SK-N-SH (cell line): ENCODE measurements at regions not wholly inside any gene's neighbourhood (a gene's known extent, or its start where the extent isn't known, plus 50 kb on each side); places are given as distances from the start of the nearest gene placed in this dataset.

Experiments used
- CTCF ChIA-PET: fragments of 300-600, 350-600 bp; formaldehyde crosslinking; extraction: SDS; loops from one replicate; lab custom pipeline; 2021; lab: Yijun Ruan, JAX
- POLR2A ChIA-PET: fragments of 350-600 bp; sonication (Branson Sonifier 250); formaldehyde crosslinking; extraction: SDS; loops from one replicate; lab custom pipeline; 2020; ENCODE audit warnings: antibody characterized with exemption, inconsistent platforms; lab: Yijun Ruan, JAX
- DNase-seq: peaks from one replicate; pipeline ENCODE4 v3.0.0; 2012
- H2AFZ ChIP-seq: fragments of 200-600 bp; sonication (generic); 2 replicates; pipeline ENCODE4 v1.8.1; 2016; ENCODE audit warnings: antibody characterized with exemption, mild to moderate bottlenecking, low read depth
- H3F3A ChIP-seq: fragments of 200-600 bp; sonication (generic); replicated peaks from 2 replicates; pipeline ENCODE3; 2016; ENCODE audit warnings: antibody characterized with exemption, mild to moderate bottlenecking; ENCODE audit not compliant: insufficient read depth
- H3K27ac ChIP-seq, 2 experiments: fragments of 200-500 bp in 1 of 2; fragments of 200-600 bp in 1 of 2; sonication (Bioruptor generic) in 1 of 2; sonication (generic), shearing (Covaris generic) in 1 of 2; 2 replicates each; pipeline versions ENCODE4 v1.5.1 to v1.6.1; 2014 to 2016; ENCODE audit warnings: low read depth in 2 of 2, inconsistent platforms in 1 of 2, low read length in 1 of 2, mild to moderate bottlenecking in 1 of 2, mixed read lengths in 1 of 2
- H3K27me3 ChIP-seq: fragments of 200-600 bp; sonication (generic), shearing (Covaris generic); 2 replicates; pipeline ENCODE4 v1.6.1; 2016; ENCODE audit warnings: mixed run types; ENCODE audit not compliant: insufficient read depth
- H3K36me3 ChIP-seq, 2 experiments: fragments of 200-500 bp in 1 of 2; fragments of 200-600 bp in 1 of 2; sonication (Bioruptor generic) in 1 of 2; sonication (generic) in 1 of 2; replicated peaks in 1 of 2; 2 replicates each; pipeline versions ENCODE3 to v1.5.1; 2014 to 2016; ENCODE audit warnings: low read length in 1 of 2, mild to moderate bottlenecking in 1 of 2; ENCODE audit not compliant: insufficient read depth in 2 of 2, control insufficient read depth in 1 of 2
- H3K4me1 ChIP-seq, 2 experiments: fragments of 200-500 bp in 1 of 2; fragments of 200-600 bp in 1 of 2; sonication (Bioruptor generic) in 1 of 2; sonication (generic), shearing (Covaris generic) in 1 of 2; 2 replicates each; pipeline versions ENCODE4 v1.5.1 to v1.6.1; 2014 to 2016; ENCODE audit warnings: low read depth in 1 of 2, low read length in 1 of 2, mixed run types in 1 of 2; ENCODE audit not compliant: insufficient read depth in 2 of 2, control insufficient read depth in 1 of 2
- H3K4me2 ChIP-seq: fragments of 200-600 bp; sonication (generic), shearing (Covaris generic); 2 replicates; pipeline ENCODE4 v1.6.1; 2017; ENCODE audit warnings: mixed run types
- H3K4me3 ChIP-seq, 2 experiments: fragments of 200-500 bp in 1 of 2; fragments of 200-600 bp in 1 of 2; sonication (Bioruptor generic) in 1 of 2; sonication (generic), shearing (Covaris generic) in 1 of 2; 2 replicates each; pipeline versions ENCODE4 v1.5.1 to v1.8.1; 2014 to 2016; ENCODE audit warnings: low read depth in 2 of 2, inconsistent platforms in 1 of 2, low read length in 1 of 2, mild to moderate bottlenecking in 1 of 2, mixed read lengths in 1 of 2, moderate library complexity in 1 of 2
- H3K79me2 ChIP-seq: fragments of 200-600 bp; sonication (generic); 2 replicates; pipeline ENCODE4 v1.8.1; 2017; ENCODE audit warnings: mild to moderate bottlenecking; ENCODE audit not compliant: insufficient read depth
- H3K9ac ChIP-seq: fragments of 200-600 bp; sonication (generic); 2 replicates; pipeline ENCODE4 v1.6.1; 2017; ENCODE audit warnings: mixed run types
- H3K9me2 ChIP-seq: fragments of 200-600 bp; sonication (generic); 2 replicates; pipeline ENCODE4 v1.6.1; 2017; ENCODE audit warnings: mixed run types
- H3K9me3 ChIP-seq: fragments of 200-600 bp; sonication (generic); 2 replicates; pipeline ENCODE4 v1.6.1; 2017; ENCODE audit warnings: mixed run types, mild to moderate bottlenecking, moderate library complexity
- H4K20me1 ChIP-seq: fragments of 200-600 bp; sonication (generic); 2 replicates; pipeline ENCODE4 v1.6.1; 2017; ENCODE audit warnings: mild to moderate bottlenecking, mixed run types; ENCODE audit not compliant: insufficient read depth
- EZH2phosphoT487 ChIP-seq: fragments of 200-600 bp; sonication (generic); IDR thresholded peaks from 2 replicates; pipeline ENCODE4 v1.6.1; 2017; ENCODE audit warnings: low read depth, mixed run types, mild to moderate bottlenecking, antibody characterized with exemption, moderate library complexity, borderline replicate concordance
- FOSL2 ChIP-seq: IDR thresholded peaks from 2 replicates; pipeline ENCODE4 v1.4.0; 2012; ENCODE audit warnings: low read depth, mild to moderate bottlenecking, moderate library complexity, borderline replicate concordance
- JUND ChIP-seq: IDR thresholded peaks from 2 replicates; pipeline ENCODE4 v1.4.0; 2012
- MEF2A ChIP-seq: IDR thresholded peaks from 2 replicates; pipeline ENCODE4 v1.4.0; 2012; ENCODE audit warnings: low read depth, borderline replicate concordance
- MXI1 ChIP-seq: IDR thresholded peaks from 2 replicates; pipeline ENCODE4 v1.6.1; 2012; ENCODE audit warnings: mild to moderate bottlenecking, low read depth, low read length, improper control_type of control experiment
- NFIC ChIP-seq: IDR thresholded peaks from 2 replicates; pipeline ENCODE4 v1.4.0; 2012; ENCODE audit warnings: borderline replicate concordance
- NRF1 ChIP-seq: IDR thresholded peaks from 2 replicates; pipeline ENCODE4 v1.6.1; 2012; ENCODE audit warnings: low read depth, mild to moderate bottlenecking, low read length
- POLR2AphosphoS5 ChIP-seq: IDR thresholded peaks from 2 replicates; pipeline ENCODE4 v1.6.1; 2012; ENCODE audit warnings: low read depth, low read length
- RAD21 ChIP-seq: IDR thresholded peaks from 2 replicates; pipeline ENCODE4 v1.6.1; 2012; ENCODE audit warnings: mild to moderate bottlenecking, low read length
- RCOR1 ChIP-seq: fragments of 150-350 bp; IDR thresholded peaks from 2 replicates; pipeline ENCODE4 v1.6.1; 2017; ENCODE audit warnings: antibody characterized with exemption, low read length
- RFX5 ChIP-seq: IDR thresholded peaks from 2 replicates; pipeline ENCODE4 v1.6.1; 2012; ENCODE audit warnings: mild to moderate bottlenecking, improper control_type of control experiment, low read length
- TCF12 ChIP-seq: IDR thresholded peaks from 2 replicates; pipeline ENCODE4 v1.4.0; 2012
- TEAD4 ChIP-seq: IDR thresholded peaks from 2 replicates; pipeline ENCODE4 v1.4.0; 2012; ENCODE audit warnings: mild to moderate bottlenecking, borderline replicate concordance; ENCODE audit not compliant: insufficient read depth
- WGBS: methylation state at CpG from one replicate; pipeline ENCODE4 v1.1.6; 2017; ENCODE audit warnings: low lambda C conversion rate; 5-methylcytosine and 5-hydroxymethylcytosine counted together
- TF ChIP-seq, protein P1 (sequence below): IDR thresholded peaks from 2 replicates; pipeline ENCODE4; 2012
- TF ChIP-seq, protein P2 (sequence below): IDR thresholded peaks from 2 replicates; pipeline ENCODE4 v1.4.0; 2012; ENCODE audit warnings: low read depth
- TF ChIP-seq, protein P3 (sequence below): fragments of 150-350 bp; IDR thresholded peaks from 2 replicates; pipeline ENCODE4 v1.6.1; 2017; ENCODE audit warnings: antibody characterized with exemption, low read length, low read depth, borderline replicate concordance
- TF ChIP-seq, protein P4 (sequence below): fragments of 200-600 bp; sonication (generic); IDR thresholded peaks from 2 replicates; pipeline ENCODE4 v1.6.1; 2017; ENCODE audit warnings: antibody characterized with exemption, mild to moderate bottlenecking, moderate library complexity
- TF ChIP-seq, protein P5 (sequence below): IDR thresholded peaks from 2 replicates; pipeline ENCODE4 v1.6.1; 2012; ENCODE audit warnings: mild to moderate bottlenecking, low read depth, low read length, moderate library complexity
- TF ChIP-seq, protein P6 (sequence below): IDR thresholded peaks from 2 replicates; pipeline ENCODE4 v1.4.0; 2012; ENCODE audit warnings: low read depth, borderline replicate concordance
- TF ChIP-seq, protein P7 (sequence below): fragments of 150-350 bp; IDR thresholded peaks from 2 replicates; pipeline ENCODE4 v1.6.1; 2016; ENCODE audit warnings: mild to moderate bottlenecking, low read depth, low read length

DNA sequence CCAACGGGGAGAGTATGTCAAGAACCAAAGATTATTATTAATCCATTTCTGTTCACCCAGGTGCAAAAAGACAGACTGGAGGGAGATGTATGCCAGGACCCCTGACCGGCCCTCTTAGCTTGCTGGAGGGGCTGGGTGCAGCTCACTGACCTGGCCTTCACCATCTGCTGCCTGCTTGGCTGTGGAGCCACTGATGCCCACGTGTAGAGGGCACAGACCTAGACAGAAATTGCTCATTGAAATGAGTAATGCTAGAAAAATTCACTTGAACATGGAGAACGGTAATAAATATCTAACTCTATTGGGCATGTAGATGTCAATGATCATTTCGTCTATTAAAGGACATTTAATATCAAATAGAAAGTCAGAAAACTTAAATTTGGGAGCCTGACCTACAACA is 58.8 kb upstream of the ERCC6L2 start:
- no peak overlapping the region for H3K4me2 ChIP-seq
- WGBS: 52% methylated on average over 5 of the region's 5 CpGs
- DNase-seq: no peak

More for the DNA sequence above, 58.8 kb upstream of the ERCC6L2 start:
- H2AFZ ChIP-seq: no peak overlapping the region
- peaks cover 0 to 8% of the 10 kb centered on the region in 2 experiments; a peak in 1 of 4 replicates for H3K4me1 ChIP-seq
- no peaks in the 10 kb centered on the region for H3K36me3 ChIP-seq
- H3K9ac ChIP-seq: no peak overlapping the region
- H3K9me3 ChIP-seq: no peaks in the 10 kb centered on the region
- H3F3A ChIP-seq: no peaks in the 10 kb centered on the region
- H3K27me3 ChIP-seq: no peaks in the 10 kb centered on the region
- ChIA-PET CTCF (interaction anchor here (1.0 kb wide), 1 partner anchor 309 kb away, joined by 3 read pairs; no protein-coding TSS in a partner anchor), POLR2A (no interaction called here)
- H3K79me2 ChIP-seq: no peaks in the 10 kb centered on the region
- no peaks in the 10 kb centered on the region for H3K9me2 ChIP-seq
- H3K4me3 ChIP-seq: no peak overlapping the region
- H4K20me1 ChIP-seq: no peaks in the 10 kb centered on the region
- no peak overlapping the region for H3K27ac ChIP-seq
- TF ChIP-seq TCF12: 0 out of 2 replicates have a peak, but pooled peaks have one; percentile 37
- no peak for TF ChIP-seq RAD21
- no peak for TF ChIP-seq NFIC
- TF ChIP-seq, protein P1, sequence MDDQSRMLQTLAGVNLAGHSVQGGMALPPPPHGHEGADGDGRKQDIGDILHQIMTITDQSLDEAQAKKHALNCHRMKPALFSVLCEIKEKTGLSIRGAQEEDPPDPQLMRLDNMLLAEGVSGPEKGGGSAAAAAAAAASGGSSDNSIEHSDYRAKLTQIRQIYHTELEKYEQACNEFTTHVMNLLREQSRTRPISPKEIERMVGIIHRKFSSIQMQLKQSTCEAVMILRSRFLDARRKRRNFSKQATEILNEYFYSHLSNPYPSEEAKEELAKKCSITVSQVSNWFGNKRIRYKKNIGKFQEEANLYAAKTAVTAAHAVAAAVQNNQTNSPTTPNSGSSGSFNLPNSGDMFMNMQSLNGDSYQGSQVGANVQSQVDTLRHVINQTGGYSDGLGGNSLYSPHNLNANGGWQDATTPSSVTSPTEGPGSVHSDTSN: peak; percentile 28; the same call in 1 of the 2 replicates
- no peak for TF ChIP-seq RFX5
- TF ChIP-seq RCOR1: no peak
- TF ChIP-seq NRF1: no peak
- no peak for TF ChIP-seq MXI1
- TF ChIP-seq, protein P2, sequence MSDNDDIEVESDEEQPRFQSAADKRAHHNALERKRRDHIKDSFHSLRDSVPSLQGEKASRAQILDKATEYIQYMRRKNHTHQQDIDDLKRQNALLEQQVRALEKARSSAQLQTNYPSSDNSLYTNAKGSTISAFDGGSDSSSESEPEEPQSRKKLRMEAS: 0 out of 2 replicates have a peak, but pooled peaks have one; percentile 32
- TF ChIP-seq, protein P3, sequence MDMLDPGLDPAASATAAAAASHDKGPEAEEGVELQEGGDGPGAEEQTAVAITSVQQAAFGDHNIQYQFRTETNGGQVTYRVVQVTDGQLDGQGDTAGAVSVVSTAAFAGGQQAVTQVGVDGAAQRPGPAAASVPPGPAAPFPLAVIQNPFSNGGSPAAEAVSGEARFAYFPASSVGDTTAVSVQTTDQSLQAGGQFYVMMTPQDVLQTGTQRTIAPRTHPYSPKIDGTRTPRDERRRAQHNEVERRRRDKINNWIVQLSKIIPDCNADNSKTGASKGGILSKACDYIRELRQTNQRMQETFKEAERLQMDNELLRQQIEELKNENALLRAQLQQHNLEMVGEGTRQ: no peak
- TF ChIP-seq, protein P4, sequence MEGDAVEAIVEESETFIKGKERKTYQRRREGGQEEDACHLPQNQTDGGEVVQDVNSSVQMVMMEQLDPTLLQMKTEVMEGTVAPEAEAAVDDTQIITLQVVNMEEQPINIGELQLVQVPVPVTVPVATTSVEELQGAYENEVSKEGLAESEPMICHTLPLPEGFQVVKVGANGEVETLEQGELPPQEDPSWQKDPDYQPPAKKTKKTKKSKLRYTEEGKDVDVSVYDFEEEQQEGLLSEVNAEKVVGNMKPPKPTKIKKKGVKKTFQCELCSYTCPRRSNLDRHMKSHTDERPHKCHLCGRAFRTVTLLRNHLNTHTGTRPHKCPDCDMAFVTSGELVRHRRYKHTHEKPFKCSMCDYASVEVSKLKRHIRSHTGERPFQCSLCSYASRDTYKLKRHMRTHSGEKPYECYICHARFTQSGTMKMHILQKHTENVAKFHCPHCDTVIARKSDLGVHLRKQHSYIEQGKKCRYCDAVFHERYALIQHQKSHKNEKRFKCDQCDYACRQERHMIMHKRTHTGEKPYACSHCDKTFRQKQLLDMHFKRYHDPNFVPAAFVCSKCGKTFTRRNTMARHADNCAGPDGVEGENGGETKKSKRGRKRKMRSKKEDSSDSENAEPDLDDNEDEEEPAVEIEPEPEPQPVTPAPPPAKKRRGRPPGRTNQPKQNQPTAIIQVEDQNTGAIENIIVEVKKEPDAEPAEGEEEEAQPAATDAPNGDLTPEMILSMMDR: no peak
- TF ChIP-seq, protein P5, sequence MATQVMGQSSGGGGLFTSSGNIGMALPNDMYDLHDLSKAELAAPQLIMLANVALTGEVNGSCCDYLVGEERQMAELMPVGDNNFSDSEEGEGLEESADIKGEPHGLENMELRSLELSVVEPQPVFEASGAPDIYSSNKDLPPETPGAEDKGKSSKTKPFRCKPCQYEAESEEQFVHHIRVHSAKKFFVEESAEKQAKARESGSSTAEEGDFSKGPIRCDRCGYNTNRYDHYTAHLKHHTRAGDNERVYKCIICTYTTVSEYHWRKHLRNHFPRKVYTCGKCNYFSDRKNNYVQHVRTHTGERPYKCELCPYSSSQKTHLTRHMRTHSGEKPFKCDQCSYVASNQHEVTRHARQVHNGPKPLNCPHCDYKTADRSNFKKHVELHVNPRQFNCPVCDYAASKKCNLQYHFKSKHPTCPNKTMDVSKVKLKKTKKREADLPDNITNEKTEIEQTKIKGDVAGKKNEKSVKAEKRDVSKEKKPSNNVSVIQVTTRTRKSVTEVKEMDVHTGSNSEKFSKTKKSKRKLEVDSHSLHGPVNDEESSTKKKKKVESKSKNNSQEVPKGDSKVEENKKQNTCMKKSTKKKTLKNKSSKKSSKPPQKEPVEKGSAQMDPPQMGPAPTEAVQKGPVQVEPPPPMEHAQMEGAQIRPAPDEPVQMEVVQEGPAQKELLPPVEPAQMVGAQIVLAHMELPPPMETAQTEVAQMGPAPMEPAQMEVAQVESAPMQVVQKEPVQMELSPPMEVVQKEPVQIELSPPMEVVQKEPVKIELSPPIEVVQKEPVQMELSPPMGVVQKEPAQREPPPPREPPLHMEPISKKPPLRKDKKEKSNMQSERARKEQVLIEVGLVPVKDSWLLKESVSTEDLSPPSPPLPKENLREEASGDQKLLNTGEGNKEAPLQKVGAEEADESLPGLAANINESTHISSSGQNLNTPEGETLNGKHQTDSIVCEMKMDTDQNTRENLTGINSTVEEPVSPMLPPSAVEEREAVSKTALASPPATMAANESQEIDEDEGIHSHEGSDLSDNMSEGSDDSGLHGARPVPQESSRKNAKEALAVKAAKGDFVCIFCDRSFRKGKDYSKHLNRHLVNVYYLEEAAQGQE: no peak
- TF ChIP-seq MEF2A: no peak
- no peak for TF ChIP-seq EZH2phosphoT487
- peak; percentile 41; the same call in 1 of the 2 replicates for TF ChIP-seq JUND
- peak; percentile 41; the same call in 1 of the 2 replicates for TF ChIP-seq FOSL2
- no peak for TF ChIP-seq TEAD4
- TF ChIP-seq, protein P6, sequence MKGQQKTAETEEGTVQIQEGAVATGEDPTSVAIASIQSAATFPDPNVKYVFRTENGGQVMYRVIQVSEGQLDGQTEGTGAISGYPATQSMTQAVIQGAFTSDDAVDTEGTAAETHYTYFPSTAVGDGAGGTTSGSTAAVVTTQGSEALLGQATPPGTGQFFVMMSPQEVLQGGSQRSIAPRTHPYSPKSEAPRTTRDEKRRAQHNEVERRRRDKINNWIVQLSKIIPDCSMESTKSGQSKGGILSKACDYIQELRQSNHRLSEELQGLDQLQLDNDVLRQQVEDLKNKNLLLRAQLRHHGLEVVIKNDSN: no peak
- TF ChIP-seq, protein P7, sequence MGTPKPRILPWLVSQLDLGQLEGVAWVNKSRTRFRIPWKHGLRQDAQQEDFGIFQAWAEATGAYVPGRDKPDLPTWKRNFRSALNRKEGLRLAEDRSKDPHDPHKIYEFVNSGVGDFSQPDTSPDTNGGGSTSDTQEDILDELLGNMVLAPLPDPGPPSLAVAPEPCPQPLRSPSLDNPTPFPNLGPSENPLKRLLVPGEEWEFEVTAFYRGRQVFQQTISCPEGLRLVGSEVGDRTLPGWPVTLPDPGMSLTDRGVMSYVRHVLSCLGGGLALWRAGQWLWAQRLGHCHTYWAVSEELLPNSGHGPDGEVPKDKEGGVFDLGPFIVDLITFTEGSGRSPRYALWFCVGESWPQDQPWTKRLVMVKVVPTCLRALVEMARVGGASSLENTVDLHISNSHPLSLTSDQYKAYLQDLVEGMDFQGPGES: no peak
- TF ChIP-seq POLR2AphosphoS5: no peak
- TF ChIP-seq, all 33 proteins: peak for 5
